ENCODE measurements at regions not wholly inside any gene's neighbourhood (a gene's known extent, or its start where the extent isn't known, plus 50 kb on each side); places are given as distances from the start of the nearest gene placed in this dataset.

GRCh38 chr18:1191341-1191740 lies 286.7 kb downstream of the ADCYAP1 start:
- TF ChIP-seq CTCF (IDR thresholded peaks at IDR 0.05; ENCODE audit: low read depth, low read length) = no peak
- TF ChIP-seq EZH2phosphoT487 (IDR thresholded peaks at IDR 0.05; ENCODE audit: low read depth) = no peak

Measured in OCI-LY3 (cell line).